RPMI7951 (cell line): ENCODE measurements at regions not wholly inside any gene's neighbourhood (a gene's known extent, or its start where the extent isn't known, plus 50 kb on each side); places are given as distances from the start of the nearest gene placed in this dataset.
A peak's percentile ranks its signal among the peaks of the same experiment; 100 is the strongest.

Experiments
- DNase-seq: peaks from one replicate; pipeline ENCODE4 v3.0.0-alpha.2; 2012; ENCODE audit warnings: low read depth

GRCh38 chr11:134008634-134009071 lies 51.9 kb upstream of the IGSF9B start:
- DNase-seq, result no peak

GRCh38 chr11:134013518-134013917 lies 55.4 kb upstream of the JAM3 start:
- no peak for DNase-seq

GRCh38 chr11:134014511-134014910 lies 54.4 kb upstream of the JAM3 start:
- peak; percentile 51 for DNase-seq

- no peak for DNase-seq
Observed at GRCh38 chr11:134015556-134015955, 53.3 kb upstream of the JAM3 start.

GRCh38 chr11:134017511-134018430 lies 51.1 kb upstream of the JAM3 start:
- no peak for DNase-seq
